HL-60 (cell line): ENCODE measurements at regions not wholly inside any gene's neighbourhood (a gene's known extent, or its start where the extent isn't known, plus 50 kb on each side); places are given as distances from the start of the nearest gene placed in this dataset.
A peak's percentile ranks its signal among the peaks of the same experiment; 100 is the strongest.

Experiments
- DNase-seq, 2 experiments: peaks; one replicate each; pipeline ENCODE4 v3.0.0-alpha.2; 2010 to 2020; ENCODE audit warnings: low read depth in 1 of 2, low spot score in 1 of 2
- H3K27ac ChIP-seq: fragments of 250-450 bp; sonication (Bioruptor Pico); replicated peaks from 2 replicates; pipeline ENCODE4 v1.5.1; 2020; ENCODE audit warnings: mild to moderate bottlenecking, moderate library complexity
- H3K27me3 ChIP-seq: fragments of 250-450 bp; sonication (Bioruptor Pico); 2 replicates; pipeline ENCODE4 v1.5.1; 2021; ENCODE audit warnings: mild to moderate bottlenecking, moderate library complexity; ENCODE audit not compliant: insufficient read depth, poor library complexity, severe bottlenecking
- H3K4me3 ChIP-seq: replicated peaks from 2 replicates; pipeline ENCODE4 v1.5.1; 2011; ENCODE audit warnings: mild to moderate bottlenecking, control low read depth, low read length; ENCODE audit not compliant: insufficient read depth
- GABPA ChIP-seq: IDR thresholded peaks from 2 replicates; pipeline ENCODE4 v1.6.1; 2012; ENCODE audit warnings: low read depth
- POLR2AphosphoS5 ChIP-seq: IDR thresholded peaks from 2 replicates; pipeline ENCODE4 v1.6.1; 2012; ENCODE audit warnings: low read depth
- SPI1 ChIP-seq: IDR thresholded peaks from 2 replicates; pipeline ENCODE4 v1.6.1; 2012; ENCODE audit warnings: low read depth, mild to moderate bottlenecking, borderline replicate concordance
- TF ChIP-seq, protein P1 (sequence below): IDR thresholded peaks from one replicate; pipeline ENCODE4 v1.5.1; 2011; ENCODE audit warnings: low read length, control low read depth, inconsistent platforms; ENCODE audit not compliant: insufficient read depth
- TF ChIP-seq, protein P2 (sequence below): IDR thresholded peaks from 2 replicates; pipeline ENCODE4 v1.6.1; 2012; ENCODE audit warnings: low read depth; ENCODE audit not compliant: insufficient replicate concordance

DNA sequence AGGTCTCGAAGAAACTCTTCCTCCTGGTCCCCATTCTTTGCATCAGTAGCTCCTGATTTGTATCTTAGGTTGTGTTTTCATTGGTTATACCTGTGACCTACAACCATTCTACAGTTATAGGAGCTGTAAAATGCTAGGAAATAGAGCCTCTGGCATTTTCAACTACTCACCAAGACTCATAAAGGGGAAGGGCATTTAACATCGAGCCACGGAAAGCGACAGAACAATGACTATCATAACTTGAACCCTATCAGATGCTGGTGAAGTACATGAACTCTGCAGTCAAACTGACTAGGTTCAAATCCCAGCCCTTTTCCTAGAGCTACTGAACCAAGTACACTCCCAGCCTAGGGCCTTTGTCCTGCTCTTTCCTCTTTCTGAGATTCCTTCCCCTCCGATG, 588.0 kb downstream of the SOX6 start:
- H3K27me3 ChIP-seq: no peaks in the 10 kb centered on the region
- TF ChIP-seq, protein P1, sequence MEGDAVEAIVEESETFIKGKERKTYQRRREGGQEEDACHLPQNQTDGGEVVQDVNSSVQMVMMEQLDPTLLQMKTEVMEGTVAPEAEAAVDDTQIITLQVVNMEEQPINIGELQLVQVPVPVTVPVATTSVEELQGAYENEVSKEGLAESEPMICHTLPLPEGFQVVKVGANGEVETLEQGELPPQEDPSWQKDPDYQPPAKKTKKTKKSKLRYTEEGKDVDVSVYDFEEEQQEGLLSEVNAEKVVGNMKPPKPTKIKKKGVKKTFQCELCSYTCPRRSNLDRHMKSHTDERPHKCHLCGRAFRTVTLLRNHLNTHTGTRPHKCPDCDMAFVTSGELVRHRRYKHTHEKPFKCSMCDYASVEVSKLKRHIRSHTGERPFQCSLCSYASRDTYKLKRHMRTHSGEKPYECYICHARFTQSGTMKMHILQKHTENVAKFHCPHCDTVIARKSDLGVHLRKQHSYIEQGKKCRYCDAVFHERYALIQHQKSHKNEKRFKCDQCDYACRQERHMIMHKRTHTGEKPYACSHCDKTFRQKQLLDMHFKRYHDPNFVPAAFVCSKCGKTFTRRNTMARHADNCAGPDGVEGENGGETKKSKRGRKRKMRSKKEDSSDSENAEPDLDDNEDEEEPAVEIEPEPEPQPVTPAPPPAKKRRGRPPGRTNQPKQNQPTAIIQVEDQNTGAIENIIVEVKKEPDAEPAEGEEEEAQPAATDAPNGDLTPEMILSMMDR: no peak
- TF ChIP-seq SPI1 (no peak), GABPA (no peak), POLR2AphosphoS5 (no peak)
- TF ChIP-seq, protein P2, sequence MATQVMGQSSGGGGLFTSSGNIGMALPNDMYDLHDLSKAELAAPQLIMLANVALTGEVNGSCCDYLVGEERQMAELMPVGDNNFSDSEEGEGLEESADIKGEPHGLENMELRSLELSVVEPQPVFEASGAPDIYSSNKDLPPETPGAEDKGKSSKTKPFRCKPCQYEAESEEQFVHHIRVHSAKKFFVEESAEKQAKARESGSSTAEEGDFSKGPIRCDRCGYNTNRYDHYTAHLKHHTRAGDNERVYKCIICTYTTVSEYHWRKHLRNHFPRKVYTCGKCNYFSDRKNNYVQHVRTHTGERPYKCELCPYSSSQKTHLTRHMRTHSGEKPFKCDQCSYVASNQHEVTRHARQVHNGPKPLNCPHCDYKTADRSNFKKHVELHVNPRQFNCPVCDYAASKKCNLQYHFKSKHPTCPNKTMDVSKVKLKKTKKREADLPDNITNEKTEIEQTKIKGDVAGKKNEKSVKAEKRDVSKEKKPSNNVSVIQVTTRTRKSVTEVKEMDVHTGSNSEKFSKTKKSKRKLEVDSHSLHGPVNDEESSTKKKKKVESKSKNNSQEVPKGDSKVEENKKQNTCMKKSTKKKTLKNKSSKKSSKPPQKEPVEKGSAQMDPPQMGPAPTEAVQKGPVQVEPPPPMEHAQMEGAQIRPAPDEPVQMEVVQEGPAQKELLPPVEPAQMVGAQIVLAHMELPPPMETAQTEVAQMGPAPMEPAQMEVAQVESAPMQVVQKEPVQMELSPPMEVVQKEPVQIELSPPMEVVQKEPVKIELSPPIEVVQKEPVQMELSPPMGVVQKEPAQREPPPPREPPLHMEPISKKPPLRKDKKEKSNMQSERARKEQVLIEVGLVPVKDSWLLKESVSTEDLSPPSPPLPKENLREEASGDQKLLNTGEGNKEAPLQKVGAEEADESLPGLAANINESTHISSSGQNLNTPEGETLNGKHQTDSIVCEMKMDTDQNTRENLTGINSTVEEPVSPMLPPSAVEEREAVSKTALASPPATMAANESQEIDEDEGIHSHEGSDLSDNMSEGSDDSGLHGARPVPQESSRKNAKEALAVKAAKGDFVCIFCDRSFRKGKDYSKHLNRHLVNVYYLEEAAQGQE: no peak
- H3K4me3 ChIP-seq: no peak overlapping the region
- no peak for DNase-seq
- H3K27ac ChIP-seq: no peak overlapping the region

DNA sequence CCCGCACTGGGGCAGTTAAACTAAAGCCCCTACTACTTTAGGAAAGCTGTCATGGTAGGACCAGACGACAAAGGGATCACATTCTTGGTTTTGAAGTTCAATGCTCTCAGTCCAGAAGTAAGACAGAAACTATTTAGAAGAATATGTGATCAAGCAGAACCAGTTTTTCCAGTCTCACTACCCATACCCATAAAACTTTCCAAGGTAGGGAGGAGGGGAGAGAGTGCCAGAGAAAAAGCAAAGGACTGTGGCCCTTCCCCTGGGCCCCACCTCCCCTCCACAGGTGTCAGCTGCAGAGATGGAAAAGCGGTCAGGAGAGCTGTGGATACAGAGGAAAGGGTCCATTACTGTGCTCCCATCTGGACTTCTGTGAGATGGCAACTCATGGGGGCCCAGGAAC, 587.1 kb downstream of the SOX6 start:
- TF ChIP-seq GABPA: no peak
- TF ChIP-seq, protein P2: no peak
- TF ChIP-seq, protein P1: no peak
- no peak for TF ChIP-seq POLR2AphosphoS5
- TF ChIP-seq SPI1: no peak
- DNase-seq: no peak
- Histone ChIP-seq H3K4me3 (no peak overlapping the region), H3K27me3 (no peaks in the 10 kb centered on the region), H3K27ac (no peak overlapping the region)

DNA sequence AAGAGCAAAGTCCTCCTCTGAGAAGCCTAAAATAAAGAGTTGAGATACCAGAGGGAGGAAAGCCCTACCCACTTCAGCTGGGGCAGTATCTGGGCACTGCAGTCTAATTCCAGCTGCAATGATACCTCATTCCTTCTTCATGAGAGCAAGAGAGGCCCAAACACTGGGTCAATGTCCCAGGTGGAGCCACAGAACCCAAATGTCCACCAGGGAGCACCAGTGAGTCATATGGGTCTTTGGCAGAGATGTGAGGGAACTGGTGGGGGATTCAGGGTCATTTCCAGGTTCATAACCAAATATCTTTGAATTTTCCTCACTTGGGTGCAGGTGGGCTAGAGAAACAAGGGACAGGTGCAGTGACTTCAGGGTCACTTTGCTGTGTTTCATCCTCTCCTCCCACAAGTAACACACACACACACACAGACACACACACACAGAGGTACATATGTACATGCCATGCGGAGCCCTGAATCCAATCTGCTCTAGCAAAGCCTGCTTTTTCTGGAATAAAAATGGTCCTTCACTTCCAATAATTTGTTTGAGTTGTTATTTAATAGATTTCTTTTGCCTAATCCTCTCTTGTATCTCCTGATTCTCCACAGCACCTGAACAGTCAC, 585.4 kb downstream of the SOX6 start:
- H3K4me3 ChIP-seq: no peak overlapping the region
- no peaks in the 10 kb centered on the region for H3K27me3 ChIP-seq
- no peak for TF ChIP-seq SPI1
- TF ChIP-seq GABPA: no peak
- TF ChIP-seq, protein P2: no peak
- no peak for TF ChIP-seq POLR2AphosphoS5
- TF ChIP-seq, protein P1: peak; percentile 58
- H3K27ac ChIP-seq: no peak overlapping the region
- peak in 1 of 2 experiments; percentile 32 for DNase-seq
